Heart right ventricle (tissue), 16 donors: ENCODE measurements at regions not wholly inside any gene's neighbourhood (a gene's known extent, or its start where the extent isn't known, plus 50 kb on each side); places are given as distances from the start of the nearest gene placed in this dataset.

Source experiments
- ATAC-seq, 8 donors: fragments of 200-7000 bp; cut with Tn5 transposase; one replicate each; pipeline ENCODE4 v1.9.1; 2020; ENCODE audit warnings: mild to moderate bottlenecking in 8 of 8, moderate library complexity in 8 of 8, moderate number of reproducible peaks in 1 of 8
- DNase-seq, 2 donors: peaks; one replicate each; pipeline ENCODE4 v3.0.0-alpha.2; 2020
- H3K27ac ChIP-seq, 10 donors: fragments of 200-600 bp; sonication (generic) in 2 of 10; one replicate each; pipeline versions ENCODE4 v1.5.0 to v1.8.0; 2020 to 2022; ENCODE audit warnings: mild to moderate bottlenecking in 3 of 10
- H3K27me3 ChIP-seq, 7 donors: fragments of 200-600 bp; one replicate each; pipeline ENCODE4 v1.8.0; 2021 to 2022; ENCODE audit warnings: mild to moderate bottlenecking in 2 of 7
- H3K36me3 ChIP-seq, 9 donors: fragments of 200-600 bp; sonication (generic) in 1 of 9; one replicate each; pipeline versions ENCODE4 v1.5.0 to v1.8.0; 2020 to 2022; ENCODE audit warnings: mild to moderate bottlenecking in 2 of 9
- H3K4me1 ChIP-seq, 9 donors: fragments of 200-600 bp; sonication (generic) in 1 of 9; one replicate each; pipeline versions ENCODE4 v1.5.0 to v1.8.0; 2020 to 2022; ENCODE audit warnings: mild to moderate bottlenecking in 4 of 9
- H3K4me3 ChIP-seq, 10 donors: fragments of 200-600 bp; sonication (generic) in 2 of 10; one replicate each; pipeline versions ENCODE4 v1.5.0 to v1.8.0; 2020 to 2022; ENCODE audit warnings: mild to moderate bottlenecking in 7 of 10, moderate library complexity in 2 of 10
- H3K9me3 ChIP-seq, 11 donors: fragments of 200-600 bp in 10 of 11; sonication (generic) in 2 of 11; one replicate each; pipeline versions ENCODE4 v1.5.0 to v1.8.0; 2013 to 2022; ENCODE audit warnings: mild to moderate bottlenecking in 2 of 11, control low read depth in 1 of 11, moderate library complexity in 1 of 11
- CTCF ChIP-seq, 9 donors: fragments of 200-600 bp; sonication (generic) in 2 of 9; IDR thresholded peaks; one replicate each; pipeline versions ENCODE4 v1.5.0 to v1.8.0; 2021 to 2022; ENCODE audit warnings: antibody characterized with exemption in 9 of 9, mild to moderate bottlenecking in 5 of 9, moderate library complexity in 1 of 9
- WGBS, 2 donors: extraction: QIAGEN DNeasy Blood & Tissue Kit; methylation state at CpG; one replicate each; pipeline ENCODE4 v1.1.7; 2013; ENCODE audit warnings: inconsistent platforms in 1 of 2; 5-methylcytosine and 5-hydroxymethylcytosine counted together
- intact Hi-C, 10 donors: fragments of 100-400 bp; cut with DNase I; formaldehyde crosslinking; loops; one replicate each; pipeline versions ENCODE4 v1.11.1 to v1.14.2; 2022
- donor health status: Arrhythmogenic right ventricular cardiomyopathy.
- donor health status: ischemic (EF 13 %, LVEDD 7.1; RV severe dilation, severe dysfunction).
- donor health status: healthy with polysubstance abuse.
- donor health status: DM: no; HTN: yes; CAD: no.
- donor health status: DM: no; HTN: no; CAD: no.
- donor health status: ischemic (EF 25% LVEDD 6.9; RV normal size, moderate dysfunction).
- donor health status: ischemic (EF 25% LVEDD 5.7; RV mildly dilated, moderate dysfunction).
- donor health status: healthy.
- donor health status: DM: yes; HTN: yes; CAD: no.
- donor health status: Ischemic cardiomyopathy.
- donor health status: ischemic (EF 35%, LVEDD 5.7; RV mildly dilated, moderate dysfunction).
- donor health status: nonischemic (EF 11% LVEDD 7.7; RV severe dilation, severe dysfunction).
- donor health status: DM: yes; HTN: yes; CAD: no.
- donor health status: PGD.
- donor health status: ischemic (EF 29% LVEDD 5.4; RV normal size, mild dysfunction).
- donor health status: nonischemic (EF 23%, LVEDD 6.1; RV moderate dilation, normal function).

GRCh38 chr9:13646500-13647021, 367.1 kb upstream of the MPDZ start:
- peak overlapping the region in 1 of 10 donors; percentile 4 for H3K27ac ChIP-seq
- no peaks in the 10 kb centered on the region for H3K27me3 ChIP-seq
- ATAC-seq (no peak), DNase-seq (no peak)
- WGBS, 2 donors, result 83 to 86% methylated on average over 1 of the region's 1 CpG
- intact Hi-C loops, result no loop called here
- peaks cover 0 to 20% (median 9%) of the 10 kb centered on the region in 9 donors for H3K4me1 ChIP-seq
- H3K9me3 ChIP-seq, result peaks cover 0 to 17% (median 7%) of the 10 kb centered on the region in 11 donors
- no peak overlapping the region for H3K4me3 ChIP-seq
- no peaks in the 10 kb centered on the region for H3K36me3 ChIP-seq
- no peak for TF ChIP-seq CTCF (IDR thresholded peaks at IDR 0.05)

GRCh38 chr9:13645557-13645956, 366.1 kb upstream of the MPDZ start:
- no peak for ATAC-seq
- peaks cover 0 to 14% (median 5%) of the 10 kb centered on the region in 9 donors for H3K4me1 ChIP-seq
- peaks cover 0 to 25% (median 7%) of the 10 kb centered on the region in 11 donors for H3K9me3 ChIP-seq
- H3K27ac ChIP-seq, result peak overlapping the region in 1 of 10 donors; percentile 4
- intact Hi-C loops, result no loop called here
- TF ChIP-seq CTCF (IDR thresholded peaks at IDR 0.05), result no peak
- 94 to 100% methylated on average over 1 of the region's 1 CpG for WGBS, 2 donors
- no peaks in the 10 kb centered on the region for H3K27me3 ChIP-seq
- no peaks in the 10 kb centered on the region for H3K36me3 ChIP-seq
- DNase-seq, result no peak
- H3K4me3 ChIP-seq, result no peak overlapping the region

- Histone ChIP-seq H3K4me3 (no peak overlapping the region), H3K9me3 (peaks cover 0 to 26% (median 7%) of the 10 kb centered on the region in 11 donors), H3K27me3 (no peaks in the 10 kb centered on the region), H3K4me1 (peaks cover 0 to 14% (median 5%) of the 10 kb centered on the region in 9 donors), H3K36me3 (no peaks in the 10 kb centered on the region), H3K27ac (no peak overlapping the region)
- no peak for ATAC-seq
- 73 to 77% methylated on average over 1 of the region's 1 CpG for WGBS, 2 donors
- intact Hi-C loops, result no loop called here
- no peak for DNase-seq
- TF ChIP-seq CTCF (IDR thresholded peaks at IDR 0.05), result no peak
Observed at GRCh38 chr9:13644675-13645074, 365.2 kb upstream of the MPDZ start.

GRCh38 chr9:13642646-13643045, 363.2 kb upstream of the MPDZ start:
- intact Hi-C loops, result no loop called here
- H3K36me3 ChIP-seq, result no peaks in the 10 kb centered on the region
- no peaks in the 10 kb centered on the region for H3K27me3 ChIP-seq
- DNase-seq, result no peak
- ATAC-seq, result no peak
- H3K9me3 ChIP-seq, result peaks cover 0 to 12% (median 0%) of the 10 kb centered on the region in 11 donors
- 95 to 99% methylated on average over 2 of the region's 2 CpGs for WGBS, 2 donors
- no peak overlapping the region for H3K4me3 ChIP-seq
- no peak for TF ChIP-seq CTCF (IDR thresholded peaks at IDR 0.05)
- peaks cover 0 to 14% (median 5%) of the 10 kb centered on the region in 9 donors for H3K4me1 ChIP-seq
- H3K27ac ChIP-seq, result no peak overlapping the region
